ENCODE measurements at regions not wholly inside any gene's neighbourhood (a gene's known extent, or its start where the extent isn't known, plus 50 kb on each side); places are given as distances from the start of the nearest gene placed in this dataset.

DNA sequence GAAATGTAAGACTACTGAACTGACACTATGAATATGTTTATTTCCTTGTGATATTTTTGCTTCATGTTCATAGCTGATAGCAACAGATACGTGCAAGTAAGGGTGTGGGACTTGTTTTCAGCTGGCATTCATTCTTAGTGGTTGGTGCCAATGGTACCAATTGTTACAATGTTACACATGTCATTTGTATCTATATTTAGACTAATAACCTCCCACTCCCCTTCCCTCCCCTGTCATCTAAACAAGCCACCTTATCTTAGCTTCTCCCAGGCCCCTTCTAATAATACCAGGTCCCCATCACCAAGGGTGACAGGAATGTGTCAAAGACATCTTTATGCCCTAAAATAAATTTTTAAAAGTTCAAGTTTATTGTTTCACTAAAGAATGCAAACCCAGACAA is 294.7 kb upstream of the FAM98A start:
- Mint-ChIP-seq H3K27ac (no peak overlapping the region), H3K27me3 (no peaks in the 10 kb centered on the region), H3K4me1 (no peaks in the 10 kb centered on the region), H3K4me3 (no peak overlapping the region), H3K9me3 (peaks cover 0 to 5% of the 10 kb centered on the region in 2 donors)
- ATAC-seq (no peak), DNase-seq (no peak)

DNA sequence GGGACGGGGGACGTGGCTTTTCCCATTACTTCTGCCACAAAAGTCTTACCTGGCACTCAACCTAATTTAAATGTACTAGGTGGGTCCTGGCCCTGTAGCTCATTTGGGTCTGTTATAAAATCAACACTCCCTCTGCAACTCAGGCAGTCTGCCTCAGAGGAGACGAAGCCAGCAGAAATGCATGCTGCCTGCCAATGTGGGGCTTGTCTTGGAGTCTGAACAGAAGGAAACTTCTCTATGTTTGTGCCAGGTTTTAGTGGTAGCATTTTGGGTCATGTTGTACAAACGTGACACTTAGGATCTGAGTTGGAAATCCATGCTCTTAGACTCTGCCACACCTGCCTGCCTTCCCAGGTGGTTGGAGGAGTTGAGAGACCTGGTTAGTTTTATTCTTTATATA is 292.5 kb upstream of the FAM98A start:
- Mint-ChIP-seq H3K9me3 (no peaks in the 10 kb centered on the region), H3K4me3 (no peak overlapping the region), H3K4me1 (no peaks in the 10 kb centered on the region), H3K27me3 (no peaks in the 10 kb centered on the region), H3K27ac (no peak overlapping the region)
- ATAC-seq (no peak), DNase-seq (no peak)

DNA sequence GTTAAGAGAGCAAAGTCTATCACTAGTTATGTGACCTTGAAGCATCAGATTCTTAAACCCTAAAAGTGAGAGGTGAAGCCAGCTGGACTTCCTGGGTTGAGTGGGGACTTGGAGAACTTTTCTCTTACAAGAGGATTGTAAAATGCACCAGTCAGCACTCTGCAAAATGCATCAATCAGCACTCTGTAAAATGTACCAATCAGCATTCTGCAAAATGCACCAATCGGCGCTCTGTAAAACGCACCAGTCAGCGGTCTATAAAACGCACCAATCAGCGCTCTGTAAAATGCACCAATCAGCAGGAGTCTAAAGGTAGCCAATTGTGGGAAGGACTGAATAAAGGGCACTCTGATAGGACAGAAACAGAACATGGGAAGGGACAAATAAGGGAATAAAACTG is 291.6 kb upstream of the FAM98A start:
- Mint-ChIP-seq H3K27me3 (no peaks in the 10 kb centered on the region), H3K4me3 (no peak overlapping the region), H3K4me1 (no peaks in the 10 kb centered on the region), H3K9me3 (no peaks in the 10 kb centered on the region), H3K27ac (peak overlapping the region in 1 of 2 donors; percentile 15)
- ATAC-seq (no peak), DNase-seq (no peak)

DNA sequence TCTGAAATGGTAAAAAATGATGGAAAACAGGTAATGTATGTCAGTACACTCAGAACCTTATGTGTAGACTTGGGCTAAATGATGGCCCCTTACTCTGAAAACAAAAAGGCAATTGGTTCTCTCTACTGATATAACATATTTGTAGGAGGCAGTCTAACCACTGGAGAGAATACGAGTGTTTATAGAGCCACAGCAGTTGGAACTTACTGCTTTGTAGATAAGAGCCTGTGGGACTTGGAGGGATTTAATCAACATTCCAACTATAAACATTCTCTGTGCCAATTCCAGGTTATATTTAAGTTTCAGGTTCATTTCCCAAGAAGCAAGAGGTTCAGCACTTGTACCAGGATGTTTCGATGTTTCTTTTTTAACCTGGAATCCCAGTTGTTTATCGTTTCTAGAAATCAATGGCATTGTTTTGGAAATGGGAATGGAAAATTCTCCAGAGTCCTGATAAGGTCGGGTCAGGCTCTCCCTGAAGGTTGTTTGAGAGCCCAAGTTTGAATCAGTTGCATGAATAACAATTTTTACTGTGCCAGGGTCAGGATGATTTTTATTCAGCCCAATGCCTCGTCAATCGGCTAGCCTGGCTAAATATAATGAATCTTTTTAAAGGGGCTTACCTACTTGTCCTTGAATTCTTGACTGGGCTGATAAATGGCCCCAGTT is 278.4 kb upstream of the FAM98A start:
- Mint-ChIP-seq H3K9me3 (no peaks in the 10 kb centered on the region), H3K27me3 (no peaks in the 10 kb centered on the region), H3K4me3 (no peak overlapping the region), H3K4me1 (no peaks in the 10 kb centered on the region), H3K27ac (no peak overlapping the region)
- DNase-seq (no peak), ATAC-seq (no peak)

DNA sequence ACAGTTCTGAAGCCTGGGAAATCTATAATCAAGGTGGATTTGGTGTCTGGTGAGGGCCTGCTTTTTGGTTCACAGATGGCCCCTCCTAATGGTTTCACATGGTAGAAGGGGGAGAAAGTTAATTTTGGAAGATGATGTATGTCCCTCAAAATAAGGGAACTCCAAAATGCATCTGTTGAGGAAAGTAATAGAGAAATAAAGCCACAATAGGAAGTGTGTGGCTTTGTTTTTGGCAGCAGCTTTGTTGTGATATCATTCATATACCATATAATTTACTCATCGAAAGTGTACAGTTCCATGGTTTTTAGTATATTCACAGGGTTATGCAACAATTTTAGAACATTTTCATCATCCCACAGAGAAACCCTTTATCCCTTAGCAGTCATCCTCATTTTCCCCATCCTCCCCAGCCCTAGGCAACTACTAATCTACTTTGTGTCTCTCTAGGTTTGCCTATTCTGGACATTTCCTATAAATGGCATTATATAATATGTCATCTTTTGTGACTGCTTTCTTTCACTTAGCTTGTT is 274.0 kb upstream of the FAM98A start:
- Mint-ChIP-seq H3K4me1 (no peaks in the 10 kb centered on the region), H3K27me3 (no peaks in the 10 kb centered on the region), H3K4me3 (no peak overlapping the region), H3K9me3 (peaks cover 0 to 6% of the 10 kb centered on the region in 2 donors), H3K27ac (no peak overlapping the region)
- no peak for DNase-seq
- ATAC-seq = no peak

DNA sequence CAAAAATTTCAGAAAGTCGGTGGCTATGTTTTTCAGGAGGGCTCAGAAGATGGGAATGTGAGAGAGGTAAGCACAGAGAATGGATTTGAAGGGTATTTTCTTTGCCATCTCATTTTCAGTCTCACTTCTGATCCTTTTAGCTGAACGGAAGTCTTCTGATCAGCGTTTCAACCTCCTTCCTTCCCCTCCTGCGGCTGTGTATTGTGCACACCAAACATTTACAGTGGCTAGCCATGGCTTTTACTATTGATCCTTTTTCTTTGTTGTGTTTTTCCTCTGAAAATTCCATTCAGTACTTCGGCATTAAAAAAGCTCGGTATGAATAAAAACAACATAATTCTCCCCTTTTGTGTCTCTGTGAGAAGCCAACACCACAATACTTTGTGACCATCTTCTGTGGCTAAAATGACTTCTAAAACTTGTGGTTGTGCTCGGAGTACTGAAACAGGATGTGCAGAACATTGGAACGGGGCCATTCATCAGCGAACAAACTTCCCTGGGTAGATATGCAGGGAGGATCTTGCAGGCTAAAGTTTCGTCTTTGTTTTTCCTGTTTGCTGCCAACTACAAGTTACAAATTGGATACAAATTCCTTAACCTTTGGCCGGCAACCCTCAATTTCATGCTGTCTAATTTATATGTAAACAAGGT is 260.8 kb upstream of the FAM98A start:
- peaks cover 15 to 33% of the 10 kb centered on the region in 2 donors for H3K9me3 Mint-ChIP-seq
- no peak for DNase-seq
- no peak overlapping the region for H3K27ac Mint-ChIP-seq
- H3K4me1 Mint-ChIP-seq = peaks cover 13% of the 10 kb centered on the region
- peak overlapping the region; percentile 20 to 27 for H3K4me3 Mint-ChIP-seq
- no peaks in the 10 kb centered on the region for H3K27me3 Mint-ChIP-seq
- ATAC-seq = peak; percentile 55

DNA sequence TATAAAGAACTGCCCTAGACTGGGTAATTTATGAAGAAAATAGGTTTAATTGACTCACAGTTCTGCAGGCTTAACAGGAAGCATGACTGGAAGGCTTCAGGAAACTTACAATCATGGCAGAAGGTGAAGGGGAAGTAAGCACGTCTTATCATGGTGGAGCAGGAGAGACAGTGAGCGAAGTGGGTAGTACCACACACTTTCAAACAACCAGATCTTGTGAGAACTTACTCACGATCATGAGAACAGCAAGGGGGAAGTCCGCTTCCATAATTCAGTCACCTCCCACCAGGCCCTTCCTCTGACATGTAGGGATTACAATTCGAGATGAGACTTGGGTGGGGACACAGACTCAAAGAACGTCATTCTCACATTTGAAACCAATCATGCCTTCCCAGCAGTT is 260.1 kb upstream of the FAM98A start:
- ATAC-seq (no peak), DNase-seq (no peak)
- no peaks in the 10 kb centered on the region for H3K27me3 Mint-ChIP-seq
- peaks cover 13% of the 10 kb centered on the region for H3K4me1 Mint-ChIP-seq
- no peak overlapping the region for H3K4me3 Mint-ChIP-seq
- no peak overlapping the region for H3K27ac Mint-ChIP-seq
- peaks cover 18 to 38% of the 10 kb centered on the region in 2 donors for H3K9me3 Mint-ChIP-seq

DNA sequence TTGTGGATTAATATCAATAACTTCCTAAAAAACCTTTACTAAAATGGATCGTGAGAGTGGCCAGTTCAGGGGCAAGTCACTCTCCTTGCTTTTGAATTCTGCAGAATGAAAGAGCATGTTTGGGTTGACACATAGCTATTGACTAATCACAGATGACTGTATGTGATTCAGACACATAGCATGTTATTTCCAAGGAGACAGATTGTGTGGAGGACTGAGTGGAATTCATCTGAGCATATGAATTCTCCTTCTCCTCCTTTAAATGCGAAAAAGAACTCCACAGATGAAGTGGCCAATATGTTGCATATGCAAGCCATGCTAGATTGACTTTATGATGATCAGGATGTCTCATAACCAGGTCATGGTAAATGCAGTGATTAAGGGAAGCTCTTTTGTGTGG is 249.4 kb upstream of the FAM98A start:
- Mint-ChIP-seq H3K4me1 (no peaks in the 10 kb centered on the region), H3K9me3 (peaks cover 17 to 35% of the 10 kb centered on the region in 2 donors), H3K4me3 (no peak overlapping the region), H3K27me3 (no peaks in the 10 kb centered on the region), H3K27ac (no peak overlapping the region)
- ATAC-seq (no peak), DNase-seq (no peak)

DNA sequence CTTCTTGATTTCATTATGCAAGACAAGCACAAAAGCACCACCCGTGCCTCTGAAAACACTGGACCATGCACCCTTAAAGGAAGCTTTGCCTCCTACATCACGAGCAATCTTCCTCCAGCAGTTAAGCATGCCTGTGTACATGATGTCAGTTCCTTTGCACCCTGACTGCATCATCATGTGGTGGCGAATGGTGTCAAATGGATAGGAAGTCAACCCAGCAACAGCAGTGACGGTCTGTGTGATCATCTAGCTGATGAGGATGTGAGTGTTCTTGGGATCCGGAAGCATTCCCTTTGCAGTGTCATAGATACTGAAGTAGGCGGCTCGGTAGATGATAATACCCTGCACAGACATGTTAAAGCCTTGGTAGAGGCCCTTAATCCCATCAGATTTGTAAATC is 240.7 kb upstream of the FAM98A start:
- Mint-ChIP-seq H3K4me1 (no peaks in the 10 kb centered on the region), H3K27me3 (no peaks in the 10 kb centered on the region), H3K4me3 (no peak overlapping the region), H3K27ac (no peak overlapping the region), H3K9me3 (no peaks in the 10 kb centered on the region)
- DNase-seq (no peak), ATAC-seq (no peak)

DNA sequence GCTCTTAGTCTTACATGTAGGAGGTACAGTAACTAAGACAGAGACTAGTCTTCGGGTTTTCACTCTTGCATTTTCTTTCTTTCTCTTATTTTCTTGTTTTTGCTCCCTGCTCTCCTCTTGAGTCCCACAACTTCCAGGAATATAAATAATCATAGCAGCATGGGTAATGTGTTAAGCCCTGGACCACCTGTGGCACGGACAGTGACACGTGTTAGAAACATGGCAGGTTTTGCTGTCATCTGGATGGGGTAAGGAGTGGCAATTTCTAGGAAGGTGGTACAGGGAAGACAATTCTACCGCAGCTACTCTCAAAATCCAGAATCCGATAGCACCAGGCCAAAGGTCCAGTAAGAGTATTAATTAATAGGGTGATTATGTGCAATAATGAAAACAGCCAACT is 237.5 kb upstream of the FAM98A start:
- Mint-ChIP-seq H3K9me3 (peaks cover 0 to 7% of the 10 kb centered on the region in 2 donors), H3K27me3 (no peaks in the 10 kb centered on the region), H3K27ac (no peak overlapping the region), H3K4me3 (no peak overlapping the region), H3K4me1 (no peaks in the 10 kb centered on the region)
- ATAC-seq (no peak), DNase-seq (no peak)

DNA sequence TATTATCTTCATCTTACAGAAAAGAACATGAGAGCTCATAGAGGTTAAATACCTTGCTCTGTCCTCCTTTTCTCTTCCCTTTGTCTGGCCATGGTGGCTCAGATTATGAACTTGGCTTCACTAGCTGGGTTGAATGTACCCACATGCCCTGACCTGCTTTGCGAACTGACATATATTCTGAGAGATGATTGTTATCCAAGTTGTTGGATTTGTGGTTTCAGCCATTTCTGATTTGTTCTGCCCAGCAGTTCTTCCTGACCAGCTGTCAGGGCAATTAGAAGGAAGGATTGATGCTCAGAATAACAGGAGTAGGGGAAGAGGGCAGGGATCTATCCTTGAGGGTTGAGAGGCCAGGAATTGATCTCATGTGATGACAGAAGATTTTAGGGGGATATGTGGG is 236.8 kb upstream of the FAM98A start:
- H3K4me3 Mint-ChIP-seq = no peak overlapping the region
- no peak overlapping the region for H3K27ac Mint-ChIP-seq
- H3K9me3 Mint-ChIP-seq = peaks cover 0 to 7% of the 10 kb centered on the region in 2 donors
- no peaks in the 10 kb centered on the region for H3K4me1 Mint-ChIP-seq
- DNase-seq (no peak), ATAC-seq (no peak)
- no peaks in the 10 kb centered on the region for H3K27me3 Mint-ChIP-seq

DNA sequence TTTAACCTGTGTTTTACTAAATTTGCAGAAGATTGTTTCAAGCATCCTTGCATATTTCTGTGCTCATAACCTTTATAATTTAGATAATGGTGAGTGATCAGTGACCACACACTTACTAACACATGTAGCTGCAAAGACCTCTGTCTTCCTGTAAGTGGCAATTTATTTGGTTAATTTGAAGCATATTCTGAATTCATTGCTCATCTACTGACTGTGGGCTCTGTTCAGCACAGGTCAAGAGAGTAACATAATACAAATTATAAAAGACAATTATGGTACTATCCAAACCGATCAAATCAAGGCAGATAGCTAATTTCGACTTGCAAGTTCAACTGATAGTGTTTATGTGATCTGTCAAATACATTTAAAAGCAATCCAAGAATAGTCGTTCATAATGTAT is 223.9 kb upstream of the FAM98A start:
- Mint-ChIP-seq H3K27me3 (no peaks in the 10 kb centered on the region), H3K9me3 (peaks cover 0 to 9% of the 10 kb centered on the region in 2 donors), H3K27ac (no peak overlapping the region), H3K4me1 (no peaks in the 10 kb centered on the region), H3K4me3 (no peak overlapping the region)
- no peak for DNase-seq
- ATAC-seq = no peak

DNA sequence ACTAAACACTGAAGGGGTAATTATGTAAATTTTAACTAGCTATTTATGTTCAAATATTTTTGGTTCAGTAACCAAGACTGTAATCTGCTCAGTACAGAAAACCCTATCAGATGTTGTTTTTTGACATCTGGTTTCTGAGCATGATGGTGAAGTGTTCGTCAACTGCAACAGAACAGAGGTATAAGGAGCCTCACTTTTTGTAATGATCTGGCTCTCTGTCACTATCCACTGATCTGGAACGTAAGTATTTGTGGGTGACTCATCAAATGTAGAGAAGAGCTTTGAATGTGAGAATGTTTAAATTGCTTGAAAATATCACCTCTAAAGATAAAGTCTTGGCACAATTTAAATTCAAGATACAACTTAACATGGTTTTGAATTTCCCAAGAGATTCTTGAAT is 213.6 kb upstream of the FAM98A start:
- H3K9me3 Mint-ChIP-seq = no peaks in the 10 kb centered on the region
- H3K27ac Mint-ChIP-seq = no peak overlapping the region
- H3K4me1 Mint-ChIP-seq = no peaks in the 10 kb centered on the region
- DNase-seq (no peak), ATAC-seq (no peak)
- no peak overlapping the region for H3K4me3 Mint-ChIP-seq
- H3K27me3 Mint-ChIP-seq = no peaks in the 10 kb centered on the region

DNA sequence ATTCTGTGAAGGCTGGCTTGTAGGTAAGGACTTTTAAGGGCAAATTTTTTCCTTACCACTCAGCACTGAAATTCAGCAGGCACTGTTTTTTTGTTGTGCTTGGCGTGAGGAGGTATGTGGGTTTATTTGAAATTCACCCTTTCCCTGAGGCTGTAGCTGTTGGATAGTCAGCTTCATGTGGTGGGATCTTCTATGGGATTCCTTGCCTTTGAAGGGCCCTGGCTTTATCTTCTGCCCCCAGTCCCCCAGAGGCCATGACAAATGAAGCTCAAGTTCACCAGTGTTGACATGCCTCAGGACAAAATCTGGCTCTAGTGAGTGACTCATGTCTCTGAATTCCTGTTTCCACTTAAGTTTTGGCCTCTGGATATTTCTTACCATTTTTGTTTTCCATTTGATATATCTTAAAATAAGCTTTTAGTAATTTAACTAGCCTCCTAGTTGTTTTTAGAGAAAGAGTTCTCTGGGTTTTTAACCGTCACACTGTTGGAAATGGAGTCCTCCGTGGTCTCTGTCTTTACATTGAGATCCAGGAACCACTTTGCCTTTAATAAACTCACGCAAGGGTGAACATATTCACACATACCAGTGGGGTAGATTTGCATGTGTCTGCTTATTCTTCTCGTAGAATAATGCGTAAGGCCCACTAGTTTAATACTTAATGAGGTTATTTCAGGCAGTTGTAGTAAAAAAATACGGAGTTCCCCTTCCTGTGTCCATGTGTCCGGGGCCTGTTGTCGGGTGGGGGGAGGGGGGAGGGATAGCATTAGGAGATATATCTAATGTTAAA is 211.1 kb upstream of the FAM98A start:
- Mint-ChIP-seq H3K4me3 (no peak overlapping the region), H3K9me3 (no peaks in the 10 kb centered on the region), H3K27ac (no peak overlapping the region), H3K27me3 (no peaks in the 10 kb centered on the region), H3K4me1 (no peaks in the 10 kb centered on the region)
- no peak for DNase-seq
- ATAC-seq = no peak

DNA sequence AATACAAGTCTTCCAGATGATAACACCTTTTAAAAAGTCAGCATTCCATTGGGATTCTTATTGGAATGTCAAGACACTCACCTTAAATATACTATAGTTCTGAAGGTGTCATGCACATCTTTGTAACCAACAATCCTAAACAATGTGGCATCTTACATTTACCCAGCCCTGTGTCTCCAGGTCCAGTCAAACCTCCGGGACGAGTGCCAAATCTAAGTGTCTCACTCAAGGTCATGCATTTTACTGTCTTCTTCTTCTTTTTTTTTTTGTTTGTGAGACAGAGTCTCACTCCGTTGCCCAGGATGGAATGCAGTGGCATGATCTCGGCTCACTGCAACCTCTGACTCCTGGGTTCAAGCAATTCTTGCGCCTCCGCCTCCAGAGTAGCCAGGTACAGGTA is 206.9 kb upstream of the FAM98A start:
- ATAC-seq (no peak), DNase-seq (no peak)
- H3K4me3 Mint-ChIP-seq = no peak overlapping the region
- no peak overlapping the region for H3K27ac Mint-ChIP-seq
- no peaks in the 10 kb centered on the region for H3K9me3 Mint-ChIP-seq
- no peaks in the 10 kb centered on the region for H3K4me1 Mint-ChIP-seq
- H3K27me3 Mint-ChIP-seq = no peaks in the 10 kb centered on the region

DNA sequence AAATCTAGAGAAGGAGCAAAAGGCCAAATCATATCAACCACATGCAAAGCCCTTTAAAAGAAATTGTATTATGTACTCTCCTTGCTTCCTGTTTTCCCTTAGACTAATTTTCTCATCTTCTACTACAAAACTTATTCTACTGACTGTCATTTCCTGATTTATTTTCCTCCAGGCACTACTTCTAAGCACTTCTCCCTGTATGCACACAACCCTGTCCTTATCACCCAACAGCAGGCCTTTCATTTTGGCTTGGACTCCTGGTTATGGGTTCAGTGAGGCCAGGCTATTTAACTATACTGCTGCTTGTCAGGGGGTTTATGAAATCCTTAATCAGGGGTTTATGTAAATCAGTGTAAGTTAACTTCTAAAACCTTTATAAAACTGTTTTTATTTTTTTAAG is 205.1 kb upstream of the FAM98A start:
- Mint-ChIP-seq H3K4me3 (no peak overlapping the region), H3K27me3 (no peaks in the 10 kb centered on the region), H3K9me3 (no peaks in the 10 kb centered on the region), H3K27ac (no peak overlapping the region), H3K4me1 (no peaks in the 10 kb centered on the region)
- ATAC-seq (no peak), DNase-seq (no peak)

All from stimulated activated naive CD8-positive, alpha-beta T cell treated with anti-CD3 and anti-CD28 coated beads, Interleukin-15, amount 100 ng/mL, for 72 hours (primary cell).